H1 (cell line): ENCODE measurements at regions not wholly inside any gene's neighbourhood (a gene's known extent, or its start where the extent isn't known, plus 50 kb on each side); places are given as distances from the start of the nearest gene placed in this dataset.

ENCODE experiments used
- CTCF ChIA-PET: fragments of 300-600 bp; sonication (Branson Sonifier 250); formaldehyde crosslinking; loops from one replicate; lab custom pipeline; 2021; ENCODE audit not compliant: partially characterized antibody; lab: Charles Lee
- POLR2A ChIA-PET: fragments of 300-600 bp; sonication (Branson Sonifier 250); formaldehyde crosslinking; loops from one replicate; lab custom pipeline; 2021; ENCODE audit warnings: inconsistent platforms; ENCODE audit not compliant: partially characterized antibody; lab: Charles Lee
- DNase-seq, 2 experiments: peaks; one replicate each; pipeline versions ENCODE4 v3.0.0 to v3.0.0-alpha.2; 2010 to 2022; ENCODE audit warnings: low spot score in 2 of 2, low read depth in 1 of 2, mixed read lengths in 1 of 2
- FAIRE-seq: peaks from 2 replicates; lab custom pipeline; 2011; peaks lifted over from hg19 to GRCh38; lab: Jason Lieb, UNC
- H2AFZ ChIP-seq: 2 replicates; pipeline ENCODE4 v1.8.1; 2012; ENCODE audit warnings: low read length, inconsistent platforms
- H2AK5ac ChIP-seq: 2 replicates; pipeline ENCODE4 v1.6.1; 2013; ENCODE audit warnings: low read depth, low read length
- H2BK120ac ChIP-seq: replicated peaks from 2 replicates; pipeline ENCODE3; 2013; ENCODE audit warnings: low read depth, low read length, inconsistent platforms
- H2BK12ac ChIP-seq: 2 replicates; pipeline ENCODE4 v1.6.1; 2013; ENCODE audit warnings: low read depth, low read length
- H2BK15ac ChIP-seq: 2 replicates; pipeline ENCODE4 v1.6.1; 2013; ENCODE audit warnings: low read length
- H2BK20ac ChIP-seq: 2 replicates; pipeline ENCODE4 v1.6.1; 2013; ENCODE audit warnings: low read length
- H2BK5ac ChIP-seq: 2 replicates; pipeline ENCODE4 v1.6.1; 2013; ENCODE audit warnings: low read depth, low read length
- H3K14ac ChIP-seq: 2 replicates; pipeline ENCODE4 v1.6.1; 2013; ENCODE audit warnings: inconsistent platforms; ENCODE audit not compliant: insufficient read length
- H3K18ac ChIP-seq: 2 replicates; pipeline ENCODE4 v1.6.1; 2013; ENCODE audit warnings: low read length; ENCODE audit errors: extremely low read depth
- H3K23ac ChIP-seq: 2 replicates; pipeline ENCODE4 v1.6.1; 2013; ENCODE audit warnings: inconsistent platforms; ENCODE audit not compliant: insufficient read length
- H3K23me2 ChIP-seq: 2 replicates; pipeline ENCODE4 v1.6.1; 2013; ENCODE audit warnings: low read depth, low read length
- H3K27ac ChIP-seq: 2 replicates; pipeline ENCODE4 v1.6.1; 2011; ENCODE audit warnings: low read depth, low read length, inconsistent platforms
- H3K27me3 ChIP-seq, 4 experiments: replicated peaks in 1 of 4; 1 replicate in 1 of 4; 2 replicates in 3 of 4; pipeline versions ENCODE4 v1.6.1 to v1.8.1; 2011 to 2013; ENCODE audit warnings: low read length in 3 of 4, mild to moderate bottlenecking in 3 of 4, inconsistent platforms in 2 of 4, mixed read lengths in 2 of 4, moderate library complexity in 1 of 4; ENCODE audit not compliant: control insufficient read depth in 3 of 4, insufficient read depth in 3 of 4; ENCODE audit errors: extremely low read depth in 1 of 4
- H3K36me3 ChIP-seq, 4 experiments: 2 replicates each; pipeline versions ENCODE4 v1.6.1 to v1.8.1; 2011 to 2013; ENCODE audit warnings: mild to moderate bottlenecking in 4 of 4, low read length in 3 of 4, moderate library complexity in 2 of 4, control low read depth in 1 of 4, inconsistent platforms in 1 of 4; ENCODE audit not compliant: insufficient read depth in 4 of 4, control insufficient read depth in 2 of 4
- H3K4ac ChIP-seq: replicated peaks from 2 replicates; pipeline ENCODE3; 2013; ENCODE audit warnings: low read length, low read depth, mixed read lengths, inconsistent platforms; ENCODE audit not compliant: insufficient read length
- H3K4me1 ChIP-seq, 4 experiments: replicated peaks in 1 of 4; 1 replicate in 1 of 4; 2 replicates in 3 of 4; pipeline versions ENCODE4 v1.6.1 to v1.8.1; 2011 to 2013; ENCODE audit warnings: low read length in 3 of 4, inconsistent platforms in 2 of 4, mixed read lengths in 1 of 4; ENCODE audit not compliant: insufficient read depth in 4 of 4, control insufficient read depth in 3 of 4
- H3K4me2 ChIP-seq, 2 experiments: 2 replicates each; pipeline versions ENCODE4 v1.6.1 to v1.8.1; 2011 to 2013; ENCODE audit warnings: low read depth in 2 of 2, low read length in 2 of 2, control low read depth in 1 of 2, inconsistent platforms in 1 of 2, mild to moderate bottlenecking in 1 of 2; ENCODE audit not compliant: insufficient read depth in 1 of 2
- H3K4me3 ChIP-seq, 4 experiments: fragments of 200-600, 300-600 bp in 1 of 4; sonication (generic), shearing (Covaris generic), sonication (Bioruptor Twin) in 1 of 4; 2 replicates each; pipeline versions ENCODE4 v1.5.1 to v1.8.1; 2011 to 2016; ENCODE audit warnings: low read length in 4 of 4, low read depth in 3 of 4, control low read depth in 2 of 4, inconsistent platforms in 2 of 4, mild to moderate bottlenecking in 2 of 4, mixed read lengths in 1 of 4, moderate library complexity in 1 of 4; ENCODE audit not compliant: insufficient read depth in 2 of 4; ENCODE audit errors: extremely low read depth in 1 of 4
- H3K56ac ChIP-seq: replicated peaks from 2 replicates; pipeline ENCODE3; 2013; ENCODE audit warnings: low read depth, mild to moderate bottlenecking, mixed read lengths, low read length, inconsistent platforms; ENCODE audit not compliant: insufficient read length
- H3K79me1 ChIP-seq: 2 replicates; pipeline ENCODE4 v1.6.1; 2013; ENCODE audit warnings: low read depth, low read length, control low read depth
- H3K79me2 ChIP-seq, 2 experiments: 2 replicates each; pipeline versions ENCODE4 v1.6.1 to v1.8.1; 2012 to 2013; ENCODE audit warnings: low read length in 2 of 2, mild to moderate bottlenecking in 2 of 2, inconsistent platforms in 1 of 2; ENCODE audit not compliant: insufficient read depth in 2 of 2, control insufficient read depth in 1 of 2
- H3K9ac ChIP-seq, 4 experiments: replicated peaks in 1 of 4; 1 replicate in 1 of 4; 2 replicates in 3 of 4; pipeline versions ENCODE4 v1.6.1 to v1.8.1; 2011 to 2013; ENCODE audit warnings: low read depth in 3 of 4, low read length in 3 of 4, control low read depth in 2 of 4, mild to moderate bottlenecking in 2 of 4, moderate library complexity in 2 of 4, inconsistent platforms in 1 of 4; ENCODE audit errors: extremely low read depth in 1 of 4
- H3K9me3 ChIP-seq, 2 experiments: 2 replicates each; pipeline versions ENCODE4 v1.6.1 to v1.8.1; 2012 to 2013; ENCODE audit warnings: mild to moderate bottlenecking in 2 of 2, moderate library complexity in 2 of 2, control low read depth in 1 of 2, inconsistent platforms in 1 of 2, low read depth in 1 of 2, low read length in 1 of 2, mixed read lengths in 1 of 2; ENCODE audit not compliant: insufficient read depth in 2 of 2
- H4K20me1 ChIP-seq, 2 experiments: replicated peaks in 1 of 2; 2 replicates each; pipeline versions ENCODE3 to v1.8.1; 2011 to 2013; ENCODE audit warnings: inconsistent platforms in 2 of 2, low read length in 2 of 2, mild to moderate bottlenecking in 1 of 2; ENCODE audit not compliant: insufficient read depth in 2 of 2, control insufficient read depth in 1 of 2
- H4K5ac ChIP-seq: 2 replicates; pipeline ENCODE4 v1.6.1; 2013; ENCODE audit warnings: low read length, low read depth, mixed read lengths, inconsistent platforms; ENCODE audit not compliant: insufficient read length
- H4K8ac ChIP-seq: 2 replicates; pipeline ENCODE4 v1.8.0; 2013; ENCODE audit warnings: mild to moderate bottlenecking, moderate library complexity, low read length, inconsistent platforms; ENCODE audit not compliant: insufficient read depth; ENCODE audit errors: extremely low read depth
- H4K91ac ChIP-seq: replicated peaks from 2 replicates; pipeline ENCODE3; 2013; ENCODE audit warnings: low read length, mixed read lengths, inconsistent platforms; ENCODE audit not compliant: insufficient read length
- CBX5 ChIP-seq: fragments of 300-800, 300-1000 bp; sonication (generic); IDR thresholded peaks from 2 replicates; pipeline ENCODE4 v1.7.1; 2016; ENCODE audit warnings: antibody characterized with exemption, low read length, low read depth
- GABPA ChIP-seq: IDR thresholded peaks from 2 replicates; pipeline ENCODE4 v1.6.1; 2011; ENCODE audit warnings: mild to moderate bottlenecking, low read length, moderate library complexity, borderline replicate concordance; ENCODE audit not compliant: insufficient read depth
- JUN ChIP-seq: IDR thresholded peaks from 2 replicates; pipeline ENCODE4 v1.6.1; 2011; ENCODE audit warnings: low read depth, mild to moderate bottlenecking, improper control_type of control experiment, low read length
- KDM5A ChIP-seq: fragments of 200-600 bp; IDR thresholded peaks from 2 replicates; pipeline ENCODE4 v1.7.1; 2012; ENCODE audit warnings: mild to moderate bottlenecking, low read length, inconsistent platforms, mixed read lengths
- SAP30 ChIP-seq: fragments of 300-600 bp; sonication (generic); IDR thresholded peaks from 2 replicates; pipeline ENCODE4 v1.7.1; 2012; ENCODE audit warnings: low read length, moderate library complexity, mild to moderate bottlenecking, inconsistent platforms; ENCODE audit not compliant: insufficient read depth, insufficient replicate concordance
- WGBS, 2 experiments: shearing (Covaris generic) in 1 of 2; methylation state at CpG; one replicate each; pipeline versions ENCODE4 v1.1.6 to v1.1.7; 2013 to 2015; ENCODE audit warnings: low lambda C conversion rate in 2 of 2, mixed read lengths in 2 of 2, inconsistent platforms in 1 of 2, low coverage in 1 of 2, missing lambda C conversion rate in 1 of 2; ENCODE audit not compliant: insufficient replicate concordance in 2 of 2, insufficient coverage in 1 of 2, insufficient read length in 1 of 2; ENCODE audit errors: extremely low coverage in 1 of 2, missing lambda C conversion rate in 1 of 2; 5-methylcytosine and 5-hydroxymethylcytosine counted together

DNA sequence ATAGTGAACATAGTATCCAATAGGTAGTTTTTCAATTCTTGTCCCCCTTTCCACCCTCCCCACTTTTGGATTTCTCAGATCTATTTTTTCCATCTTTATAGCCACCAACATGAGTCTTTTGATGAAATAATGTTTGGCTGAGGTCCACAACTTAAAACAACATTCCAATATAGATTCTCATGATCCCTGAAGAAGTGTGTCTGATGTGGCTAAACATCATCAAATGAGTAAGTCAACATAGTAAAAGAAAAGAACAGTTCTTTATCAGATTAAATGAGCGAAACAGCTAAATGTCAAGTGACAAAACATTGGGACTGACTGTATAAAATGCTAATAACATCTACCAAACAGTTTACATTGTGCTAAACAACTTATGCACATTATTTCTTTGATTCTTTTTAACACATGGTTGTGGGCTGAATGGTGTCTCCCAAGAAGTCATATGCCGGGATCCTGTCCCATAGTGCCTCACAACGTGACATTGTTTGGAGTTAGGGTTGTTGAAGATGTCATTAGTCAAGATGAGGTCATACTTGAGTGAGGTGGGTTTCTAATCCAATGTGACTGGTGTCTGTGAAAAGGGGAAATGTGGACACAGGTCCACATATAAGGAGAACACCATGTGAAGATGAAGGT lies 453.6 kb downstream of the LTN1 start:
- WGBS, 2 experiments = 71% methylated on average over 3 of the region's 3 CpGs; no CpG with 5 or more reads in 1 of the 2 experiments
- TF ChIP-seq GABPA (no peak), KDM5A (no peak), JUN (no peak), SAP30 (no peak), CBX5 (no peak)
- TF ChIP-seq, all 59 proteins: peak for 0
- H3K9me3 ChIP-seq = no peaks in the 10 kb centered on the region
- H4K8ac ChIP-seq = no peak overlapping the region
- no peak overlapping the region for H3K4ac ChIP-seq
- H4K5ac ChIP-seq = no peak overlapping the region
- FAIRE-seq (no peak), DNase-seq (no peak)
- H3K9ac ChIP-seq = no peak overlapping the region
- H3K4me3 ChIP-seq = no peak overlapping the region
- H3K79me2 ChIP-seq = no peaks in the 10 kb centered on the region
- no peak overlapping the region for H3K56ac ChIP-seq
- H2AFZ ChIP-seq = no peak overlapping the region
- no peak overlapping the region for H2BK12ac ChIP-seq
- H2BK20ac ChIP-seq = no peak overlapping the region
- H3K36me3 ChIP-seq = no peaks in the 10 kb centered on the region; a peak in 1 of 8 replicates
- H2BK15ac ChIP-seq = no peak overlapping the region
- H3K14ac ChIP-seq = no peak overlapping the region
- H3K23me2 ChIP-seq = no peaks in the 10 kb centered on the region
- H3K4me2 ChIP-seq = no peak overlapping the region
- H3K27ac ChIP-seq = no peak overlapping the region
- no peak overlapping the region for H4K91ac ChIP-seq
- H2BK5ac ChIP-seq = no peak overlapping the region
- no peaks in the 10 kb centered on the region for H3K4me1 ChIP-seq
- no peak overlapping the region for H3K23ac ChIP-seq
- no peaks in the 10 kb centered on the region for H3K79me1 ChIP-seq
- no peak overlapping the region for H2BK120ac ChIP-seq
- H3K27me3 ChIP-seq = no peaks in the 10 kb centered on the region
- H3K18ac ChIP-seq = no peak overlapping the region
- POLR2A ChIA-PET = no interaction called here
- CTCF ChIA-PET = no interaction called here
- H2AK5ac ChIP-seq = no peak overlapping the region
- H4K20me1 ChIP-seq = no peaks in the 10 kb centered on the region
